Hepatocyte (in vitro differentiated cells): ENCODE measurements at regions not wholly inside any gene's neighbourhood (a gene's known extent, or its start where the extent isn't known, plus 50 kb on each side); places are given as distances from the start of the nearest gene placed in this dataset.

ENCODE experiments used
- EZH2 ChIP-seq: fragments of 200-600 bp; sonication (generic); IDR thresholded peaks from 2 replicates; pipeline ENCODE4 v1.6.1; 2016; ENCODE audit warnings: antibody characterized with exemption, mild to moderate bottlenecking, borderline replicate concordance
- EZH2phosphoT487 ChIP-seq: fragments of 200-600 bp; sonication (generic); IDR thresholded peaks from one replicate; pipeline ENCODE4 v1.6.1; 2018; ENCODE audit warnings: antibody characterized with exemption, mild to moderate bottlenecking, low read depth, moderate library complexity; ENCODE audit not compliant: unreplicated experiment, severe bottlenecking
- TF ChIP-seq, protein P1 (sequence below): fragments of 200-600 bp; sonication (generic); IDR thresholded peaks from 2 replicates; pipeline ENCODE4 v1.5.1; 2016; ENCODE audit warnings: antibody characterized with exemption, mild to moderate bottlenecking; ENCODE audit not compliant: poor library complexity

GRCh38 chr20:11654766-11655165, 262.9 kb upstream of the BTBD3 start:
- TF ChIP-seq, protein P1, sequence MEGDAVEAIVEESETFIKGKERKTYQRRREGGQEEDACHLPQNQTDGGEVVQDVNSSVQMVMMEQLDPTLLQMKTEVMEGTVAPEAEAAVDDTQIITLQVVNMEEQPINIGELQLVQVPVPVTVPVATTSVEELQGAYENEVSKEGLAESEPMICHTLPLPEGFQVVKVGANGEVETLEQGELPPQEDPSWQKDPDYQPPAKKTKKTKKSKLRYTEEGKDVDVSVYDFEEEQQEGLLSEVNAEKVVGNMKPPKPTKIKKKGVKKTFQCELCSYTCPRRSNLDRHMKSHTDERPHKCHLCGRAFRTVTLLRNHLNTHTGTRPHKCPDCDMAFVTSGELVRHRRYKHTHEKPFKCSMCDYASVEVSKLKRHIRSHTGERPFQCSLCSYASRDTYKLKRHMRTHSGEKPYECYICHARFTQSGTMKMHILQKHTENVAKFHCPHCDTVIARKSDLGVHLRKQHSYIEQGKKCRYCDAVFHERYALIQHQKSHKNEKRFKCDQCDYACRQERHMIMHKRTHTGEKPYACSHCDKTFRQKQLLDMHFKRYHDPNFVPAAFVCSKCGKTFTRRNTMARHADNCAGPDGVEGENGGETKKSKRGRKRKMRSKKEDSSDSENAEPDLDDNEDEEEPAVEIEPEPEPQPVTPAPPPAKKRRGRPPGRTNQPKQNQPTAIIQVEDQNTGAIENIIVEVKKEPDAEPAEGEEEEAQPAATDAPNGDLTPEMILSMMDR, result no peak
- TF ChIP-seq EZH2 (no peak), EZH2phosphoT487 (no peak)
